ENCODE measurements at regions not wholly inside any gene's neighbourhood (a gene's known extent, or its start where the extent isn't known, plus 50 kb on each side); places are given as distances from the start of the nearest gene placed in this dataset.
A peak's percentile ranks its signal among the peaks of the same experiment; 100 is the strongest.

- TF ChIP-seq CTCF (conservative IDR thresholded peaks at IDR 0.05; ENCODE audit: low read depth, low read length) = no peak
- peak; percentile 23 for DNase-seq (ENCODE audit: low read depth)
- no peak overlapping the region for H3K4me3 ChIP-seq (ENCODE audit: low read length)
Measured at GRCh38 chr1:189269011-189269410, 1208.7 kb downstream of the BRINP3 start.

GRCh38 chr1:189274267-189274666 lies 1203.4 kb downstream of the BRINP3 start:
- DNase-seq (ENCODE audit: low read depth) = no peak
- TF ChIP-seq CTCF (conservative IDR thresholded peaks at IDR 0.05; ENCODE audit: low read depth, low read length) = no peak

GRCh38 chr1:189275796-189276195 lies 1201.9 kb downstream of the BRINP3 start:
- TF ChIP-seq CTCF (conservative IDR thresholded peaks at IDR 0.05; ENCODE audit: low read depth, low read length) = no peak
- DNase-seq (ENCODE audit: low read depth) = peak; percentile 35
- H3K4me3 ChIP-seq (ENCODE audit: low read length) = no peak overlapping the region

More at GRCh38 chr1:189274267-189274666, 1203.4 kb downstream of the BRINP3 start:
- no peak overlapping the region for H3K4me3 ChIP-seq (ENCODE audit: low read length)

- DNase-seq (ENCODE audit: low read depth) = no peak
- H3K4me3 ChIP-seq (ENCODE audit: low read length) = no peak overlapping the region
- TF ChIP-seq CTCF (conservative IDR thresholded peaks at IDR 0.05; ENCODE audit: low read depth, low read length) = no peak
Measured at GRCh38 chr1:189289346-189289745, 1188.3 kb downstream of the BRINP3 start.

- no peak for TF ChIP-seq CTCF (conservative IDR thresholded peaks at IDR 0.05; ENCODE audit: low read depth, low read length)
- no peak for DNase-seq (ENCODE audit: low read depth)
- no peak overlapping the region for H3K4me3 ChIP-seq (ENCODE audit: low read length)
Measured at GRCh38 chr1:189301235-189301634, 1176.4 kb downstream of the BRINP3 start.

- DNase-seq (ENCODE audit: low read depth) = no peak
- TF ChIP-seq CTCF (conservative IDR thresholded peaks at IDR 0.05; ENCODE audit: low read depth, low read length) = no peak
- H3K4me3 ChIP-seq (ENCODE audit: low read length) = no peak overlapping the region
Measured at GRCh38 chr1:189305279-189305678, 1172.4 kb downstream of the BRINP3 start.

- H3K4me3 ChIP-seq (ENCODE audit: low read length) = no peak overlapping the region
- no peak for DNase-seq (ENCODE audit: low read depth)
- no peak for TF ChIP-seq CTCF (conservative IDR thresholded peaks at IDR 0.05; ENCODE audit: low read depth, low read length)
Measured at GRCh38 chr1:189311915-189312314, 1165.7 kb downstream of the BRINP3 start.

All from retinal pigment epithelial cell (primary cell).